ENCODE measurements at regions not wholly inside any gene's neighbourhood (a gene's known extent, or its start where the extent isn't known, plus 50 kb on each side); places are given as distances from the start of the nearest gene placed in this dataset.

DNA sequence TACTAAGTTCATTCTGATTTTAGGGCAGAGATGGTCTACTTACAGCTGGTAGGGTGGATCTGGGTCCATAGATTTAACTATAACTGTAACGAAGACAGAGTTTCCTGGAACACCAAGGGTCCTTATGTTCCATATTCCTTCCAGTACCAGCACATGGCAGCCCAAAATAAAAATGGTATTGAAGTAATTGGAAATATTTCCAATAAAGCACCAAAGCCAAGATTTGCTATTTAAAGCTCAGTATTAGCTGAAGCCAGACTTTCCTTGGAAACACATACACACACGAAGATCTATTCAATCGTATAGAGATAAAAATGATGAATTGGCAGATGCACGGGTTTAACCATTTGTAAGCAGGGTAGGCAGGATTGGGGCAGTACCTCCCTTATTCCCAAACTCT lies 289.1 kb upstream of the SORCS1 start:
- TF ChIP-seq CTCF (tag by site-specific recombination; IDR thresholded peaks at IDR 0.05) (no peak), ZNF747 (tag by site-specific recombination; IDR thresholded peaks at IDR 0.05) (no peak), ZNF549 (tag by site-specific recombination; IDR thresholded peaks at IDR 0.05) (no peak), YY1 (tag by site-specific recombination; IDR thresholded peaks at IDR 0.05) (no peak), ZNF184 (tag by site-specific recombination; IDR thresholded peaks at IDR 0.05) (no peak)
- TF ChIP-seq, protein P1, sequence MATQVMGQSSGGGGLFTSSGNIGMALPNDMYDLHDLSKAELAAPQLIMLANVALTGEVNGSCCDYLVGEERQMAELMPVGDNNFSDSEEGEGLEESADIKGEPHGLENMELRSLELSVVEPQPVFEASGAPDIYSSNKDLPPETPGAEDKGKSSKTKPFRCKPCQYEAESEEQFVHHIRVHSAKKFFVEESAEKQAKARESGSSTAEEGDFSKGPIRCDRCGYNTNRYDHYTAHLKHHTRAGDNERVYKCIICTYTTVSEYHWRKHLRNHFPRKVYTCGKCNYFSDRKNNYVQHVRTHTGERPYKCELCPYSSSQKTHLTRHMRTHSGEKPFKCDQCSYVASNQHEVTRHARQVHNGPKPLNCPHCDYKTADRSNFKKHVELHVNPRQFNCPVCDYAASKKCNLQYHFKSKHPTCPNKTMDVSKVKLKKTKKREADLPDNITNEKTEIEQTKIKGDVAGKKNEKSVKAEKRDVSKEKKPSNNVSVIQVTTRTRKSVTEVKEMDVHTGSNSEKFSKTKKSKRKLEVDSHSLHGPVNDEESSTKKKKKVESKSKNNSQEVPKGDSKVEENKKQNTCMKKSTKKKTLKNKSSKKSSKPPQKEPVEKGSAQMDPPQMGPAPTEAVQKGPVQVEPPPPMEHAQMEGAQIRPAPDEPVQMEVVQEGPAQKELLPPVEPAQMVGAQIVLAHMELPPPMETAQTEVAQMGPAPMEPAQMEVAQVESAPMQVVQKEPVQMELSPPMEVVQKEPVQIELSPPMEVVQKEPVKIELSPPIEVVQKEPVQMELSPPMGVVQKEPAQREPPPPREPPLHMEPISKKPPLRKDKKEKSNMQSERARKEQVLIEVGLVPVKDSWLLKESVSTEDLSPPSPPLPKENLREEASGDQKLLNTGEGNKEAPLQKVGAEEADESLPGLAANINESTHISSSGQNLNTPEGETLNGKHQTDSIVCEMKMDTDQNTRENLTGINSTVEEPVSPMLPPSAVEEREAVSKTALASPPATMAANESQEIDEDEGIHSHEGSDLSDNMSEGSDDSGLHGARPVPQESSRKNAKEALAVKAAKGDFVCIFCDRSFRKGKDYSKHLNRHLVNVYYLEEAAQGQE (tag by site-specific recombination; IDR thresholded peaks at IDR 0.05), result no peak
